ENCODE measurements at regions not wholly inside any gene's neighbourhood (a gene's known extent, or its start where the extent isn't known, plus 50 kb on each side); places are given as distances from the start of the nearest gene placed in this dataset.

DNA sequence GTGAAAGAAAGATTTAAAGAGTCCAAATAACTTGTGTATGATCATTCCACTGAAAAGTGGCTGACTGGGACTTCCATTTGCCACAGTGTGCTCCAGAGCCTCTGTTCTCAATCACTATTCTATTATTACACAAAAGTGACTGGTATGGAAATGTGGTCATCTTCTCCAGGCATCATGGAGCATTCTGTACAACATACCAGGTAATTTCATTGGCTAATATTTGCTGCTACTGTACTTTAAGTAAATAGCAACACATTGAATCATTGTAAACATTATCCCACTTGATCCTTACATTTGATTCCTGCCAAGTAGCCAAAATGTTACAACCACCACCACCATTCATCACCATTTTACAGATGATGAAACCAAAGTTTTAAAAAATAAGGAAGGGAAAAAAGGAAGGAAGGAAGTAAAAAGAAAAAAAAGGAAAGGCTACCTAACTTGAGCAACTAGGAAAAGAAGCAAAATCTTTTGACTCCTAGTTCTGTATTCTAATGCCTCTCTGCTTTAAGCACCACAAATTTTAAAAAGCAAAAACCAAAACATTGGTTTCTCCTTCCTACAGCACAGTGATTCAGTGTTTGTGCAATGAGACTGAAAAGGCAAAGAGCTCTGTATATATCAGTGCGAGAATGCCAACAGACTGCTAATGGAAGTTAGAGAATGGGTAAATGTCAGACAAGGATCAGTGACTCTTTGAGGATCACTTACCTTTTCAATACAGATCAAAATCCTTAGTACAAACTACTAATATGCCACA, 361.4 kb upstream of the PTBP2 start:
- TF ChIP-seq, protein P1, sequence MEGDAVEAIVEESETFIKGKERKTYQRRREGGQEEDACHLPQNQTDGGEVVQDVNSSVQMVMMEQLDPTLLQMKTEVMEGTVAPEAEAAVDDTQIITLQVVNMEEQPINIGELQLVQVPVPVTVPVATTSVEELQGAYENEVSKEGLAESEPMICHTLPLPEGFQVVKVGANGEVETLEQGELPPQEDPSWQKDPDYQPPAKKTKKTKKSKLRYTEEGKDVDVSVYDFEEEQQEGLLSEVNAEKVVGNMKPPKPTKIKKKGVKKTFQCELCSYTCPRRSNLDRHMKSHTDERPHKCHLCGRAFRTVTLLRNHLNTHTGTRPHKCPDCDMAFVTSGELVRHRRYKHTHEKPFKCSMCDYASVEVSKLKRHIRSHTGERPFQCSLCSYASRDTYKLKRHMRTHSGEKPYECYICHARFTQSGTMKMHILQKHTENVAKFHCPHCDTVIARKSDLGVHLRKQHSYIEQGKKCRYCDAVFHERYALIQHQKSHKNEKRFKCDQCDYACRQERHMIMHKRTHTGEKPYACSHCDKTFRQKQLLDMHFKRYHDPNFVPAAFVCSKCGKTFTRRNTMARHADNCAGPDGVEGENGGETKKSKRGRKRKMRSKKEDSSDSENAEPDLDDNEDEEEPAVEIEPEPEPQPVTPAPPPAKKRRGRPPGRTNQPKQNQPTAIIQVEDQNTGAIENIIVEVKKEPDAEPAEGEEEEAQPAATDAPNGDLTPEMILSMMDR (IDR thresholded peaks at IDR 0.05; ENCODE audit: insufficient read depth, low read length, poor library complexity, severe bottlenecking): no peak
- H3K36me3 ChIP-seq (ENCODE audit: control insufficient read depth, insufficient read depth, low read length): no peaks in the 10 kb centered on the region
- DNase-seq (ENCODE audit: low read depth): no peak
- no peak overlapping the region for H3K4me3 ChIP-seq (ENCODE audit: low read depth, low read length)
- no peaks in the 10 kb centered on the region for H3K27me3 ChIP-seq (ENCODE audit: control insufficient read depth, insufficient read depth, low read length)

DNA sequence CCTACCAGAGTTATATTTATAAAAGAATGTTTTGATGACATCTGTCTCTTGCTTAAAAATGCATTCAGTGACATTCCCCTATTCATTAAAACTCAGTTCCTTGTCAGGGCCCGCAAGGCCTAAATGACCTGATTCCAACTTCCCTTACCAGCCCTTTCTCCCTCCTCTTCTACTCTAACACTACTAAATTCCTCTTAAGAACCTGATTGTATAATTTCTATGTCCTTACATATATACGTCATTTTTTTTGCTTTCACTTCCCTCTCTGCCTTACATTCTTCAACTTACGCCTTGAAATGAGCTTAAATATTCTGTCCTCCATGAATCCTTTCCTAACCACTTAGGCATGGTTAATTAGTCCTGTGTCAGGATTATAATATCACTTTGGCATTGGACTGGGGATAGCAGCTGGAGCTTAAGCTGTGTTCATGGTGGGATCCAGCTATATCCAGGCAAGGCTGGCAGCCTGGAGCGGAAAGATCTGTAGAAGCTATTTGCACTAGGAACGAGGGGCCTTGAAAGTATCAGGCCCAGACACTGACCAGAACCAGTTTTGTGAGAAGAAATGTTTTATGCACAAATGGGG, 360.2 kb upstream of the PTBP2 start:
- DNase-seq (ENCODE audit: low read depth): no peak
- Histone ChIP-seq H3K36me3 (ENCODE audit: control insufficient read depth, insufficient read depth, low read length) (no peaks in the 10 kb centered on the region), H3K27me3 (ENCODE audit: control insufficient read depth, insufficient read depth, low read length) (no peaks in the 10 kb centered on the region), H3K4me3 (ENCODE audit: low read depth, low read length) (no peak overlapping the region)
- TF ChIP-seq, protein P1 (IDR thresholded peaks at IDR 0.05; ENCODE audit: insufficient read depth, low read length, poor library complexity, severe bottlenecking): no peak

DNA sequence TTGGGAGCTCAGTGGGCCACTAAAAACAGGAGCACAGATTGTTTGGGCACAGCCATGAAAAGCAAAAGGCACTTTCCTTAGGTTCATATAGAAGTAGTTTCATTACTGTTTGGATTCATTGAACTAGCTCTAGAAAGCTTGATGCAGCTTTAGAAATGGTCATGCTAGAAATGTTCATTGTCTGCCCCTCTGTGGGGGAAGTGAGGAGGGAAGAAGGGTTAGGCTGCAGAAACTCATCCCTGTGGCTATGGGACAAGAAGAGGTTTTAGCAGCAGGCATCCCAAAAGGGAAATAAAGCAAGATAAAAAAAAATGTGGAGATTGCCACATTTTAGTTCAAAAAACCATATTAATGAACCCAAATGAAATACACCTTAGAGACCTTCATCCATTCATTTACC, 359.6 kb upstream of the PTBP2 start:
- Histone ChIP-seq H3K36me3 (ENCODE audit: control insufficient read depth, insufficient read depth, low read length) (no peaks in the 10 kb centered on the region), H3K27me3 (ENCODE audit: control insufficient read depth, insufficient read depth, low read length) (no peaks in the 10 kb centered on the region), H3K4me3 (ENCODE audit: low read depth, low read length) (no peak overlapping the region)
- TF ChIP-seq, protein P1 (IDR thresholded peaks at IDR 0.05; ENCODE audit: insufficient read depth, low read length, poor library complexity, severe bottlenecking): no peak
- no peak for DNase-seq (ENCODE audit: low read depth)

DNA sequence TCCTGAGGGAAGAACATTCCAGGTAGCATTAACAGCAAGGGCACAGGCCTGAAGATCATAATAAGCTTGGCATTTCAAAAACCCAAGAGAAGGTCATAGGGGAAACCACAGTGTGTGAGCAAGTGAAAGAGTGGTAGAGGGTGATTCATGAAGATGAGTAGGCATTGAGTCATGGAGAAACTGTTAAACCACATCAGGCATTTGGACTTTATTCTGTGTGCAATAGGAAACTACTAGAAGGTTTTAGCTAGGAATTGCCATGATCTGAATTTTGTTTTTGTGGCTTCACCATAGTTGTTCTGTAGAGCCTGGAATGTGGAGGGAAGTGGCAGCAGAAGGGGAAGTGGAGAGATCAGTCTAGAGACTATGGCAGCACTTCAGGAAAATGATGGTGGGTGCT, 359.0 kb upstream of the PTBP2 start:
- Histone ChIP-seq H3K36me3 (ENCODE audit: control insufficient read depth, insufficient read depth, low read length) (no peaks in the 10 kb centered on the region), H3K27me3 (ENCODE audit: control insufficient read depth, insufficient read depth, low read length) (no peaks in the 10 kb centered on the region), H3K4me3 (ENCODE audit: low read depth, low read length) (no peak overlapping the region)
- TF ChIP-seq, protein P1 (IDR thresholded peaks at IDR 0.05; ENCODE audit: insufficient read depth, low read length, poor library complexity, severe bottlenecking): no peak
- peak; percentile 97 for DNase-seq (ENCODE audit: low read depth)

DNA sequence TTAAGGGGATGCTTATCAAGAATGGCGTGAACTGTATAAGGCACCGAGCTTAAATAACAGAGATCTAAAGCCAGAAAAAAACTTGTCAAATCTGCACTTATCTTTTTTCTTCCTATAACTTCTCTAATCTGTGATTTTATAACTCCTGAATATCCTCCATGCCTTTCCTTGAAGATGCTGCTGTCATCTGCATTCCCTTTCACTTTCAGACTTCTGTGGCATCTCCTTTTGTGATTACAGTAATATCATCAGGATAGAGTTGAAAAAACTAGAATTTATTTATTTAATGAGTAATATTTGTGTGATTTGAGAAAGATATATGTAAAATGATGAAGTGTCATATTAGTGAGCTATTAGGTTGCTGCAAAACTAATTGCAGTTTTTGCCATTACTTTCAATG, 357.8 kb upstream of the PTBP2 start:
- no peak overlapping the region for H3K4me3 ChIP-seq (ENCODE audit: low read depth, low read length)
- no peaks in the 10 kb centered on the region for H3K27me3 ChIP-seq (ENCODE audit: control insufficient read depth, insufficient read depth, low read length)
- TF ChIP-seq, protein P1 (IDR thresholded peaks at IDR 0.05; ENCODE audit: insufficient read depth, low read length, poor library complexity, severe bottlenecking): no peak
- no peak for DNase-seq (ENCODE audit: low read depth)
- no peaks in the 10 kb centered on the region for H3K36me3 ChIP-seq (ENCODE audit: control insufficient read depth, insufficient read depth, low read length)

DNA sequence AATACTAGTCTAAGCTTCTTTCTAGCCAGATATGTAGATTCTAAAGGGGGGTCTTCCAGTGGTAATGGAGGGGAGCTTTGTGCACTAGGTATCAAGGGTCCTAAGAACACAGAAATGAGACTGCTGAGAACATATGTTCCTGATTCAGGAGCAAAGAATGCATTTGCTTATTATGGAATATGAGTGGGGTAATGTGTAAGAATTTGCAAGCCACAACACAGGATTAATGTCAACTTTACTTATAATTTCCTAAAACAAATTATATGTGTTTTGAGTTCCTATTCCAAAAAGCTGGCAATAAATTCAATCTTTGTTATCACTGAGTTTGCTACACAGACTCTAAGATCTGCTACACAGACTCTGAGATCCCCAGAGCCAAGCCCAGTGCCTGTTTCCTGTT, 357.0 kb upstream of the PTBP2 start:
- DNase-seq (ENCODE audit: low read depth): no peak
- Histone ChIP-seq H3K36me3 (ENCODE audit: control insufficient read depth, insufficient read depth, low read length) (no peaks in the 10 kb centered on the region), H3K27me3 (ENCODE audit: control insufficient read depth, insufficient read depth, low read length) (no peaks in the 10 kb centered on the region), H3K4me3 (ENCODE audit: low read depth, low read length) (no peak overlapping the region)
- TF ChIP-seq, protein P1 (IDR thresholded peaks at IDR 0.05; ENCODE audit: insufficient read depth, low read length, poor library complexity, severe bottlenecking): no peak
